GM12878 (cell line): ENCODE measurements at regions not wholly inside any gene's neighbourhood (a gene's known extent, or its start where the extent isn't known, plus 50 kb on each side); places are given as distances from the start of the nearest gene placed in this dataset.
A peak's percentile ranks its signal among the peaks of the same experiment; 100 is the strongest.

Experiments
- ATAC-seq: fragments of 200-7000 bp; cut with Tn5 transposase; 3 replicates; pipeline ENCODE4 v1.9.1; 2020; ENCODE audit warnings: mild to moderate bottlenecking, moderate library complexity
- BruUV-seq: library from RNA; stranded (reverse); fragments of 400-500 nt; replicated peaks from 2 replicates; lab custom pipeline; 2021; lab: Mats Ljungman, UMichigan
- CTCF ChIA-PET: fragments of 300-600 bp; sonication (Branson Sonifier 250); formaldehyde crosslinking; extraction: SDS; loops from one replicate; lab custom pipeline; 2021; ENCODE audit warnings: inconsistent platforms; lab: Yijun Ruan, JAX
- POLR2A ChIA-PET: fragments of 350-600 bp; formaldehyde crosslinking; extraction: SDS; loops from one replicate; lab custom pipeline; 2021; ENCODE audit warnings: inconsistent platforms; lab: Charles Lee
- RAD21 ChIA-PET: fragments of 300-600 bp; sonication (Branson Sonifier 250); formaldehyde crosslinking; loops from one replicate; lab custom pipeline; 2023; ENCODE audit warnings: antibody characterized with exemption; ENCODE audit not compliant: unreplicated experiment; lab: Charles Lee
- SMC1A ChIA-PET: fragments of 300-600 bp; sonication (Branson Sonifier 250); formaldehyde crosslinking; loops from one replicate; lab custom pipeline; 2023; ENCODE audit not compliant: unreplicated experiment, uncharacterized antibody; lab: Charles Lee
- DNase-seq: peaks from one replicate; pipeline ENCODE4 v3.0.0-alpha.2; 2011; ENCODE audit warnings: low read depth, low spot score
- FAIRE-seq: peaks from 3 replicates; lab custom pipeline; 2011; peaks lifted over from hg19 to GRCh38; lab: Jason Lieb, UNC
- H2AFZ ChIP-seq: 2 replicates; pipeline ENCODE4 v1.6.0; 2011; ENCODE audit warnings: low read depth, low read length, control low read depth; ENCODE audit not compliant: control insufficient read depth
- H3K27ac ChIP-seq: 2 replicates; pipeline ENCODE4 v1.5.1; 2011; ENCODE audit warnings: control low read depth; ENCODE audit not compliant: control insufficient read depth, insufficient read depth
- H3K27me3 ChIP-seq, 2 experiments: replicated peaks in 1 of 2; 2 replicates each; pipeline versions ENCODE4 v1.6.0 to v1.6.1; 2011; ENCODE audit warnings: low read length in 1 of 2; ENCODE audit not compliant: control insufficient read depth in 2 of 2, insufficient read depth in 2 of 2
- H3K36me3 ChIP-seq, 2 experiments: 2 replicates each; pipeline ENCODE4 v1.5.1; 2011; ENCODE audit warnings: low read length in 1 of 2; ENCODE audit not compliant: control insufficient read depth in 2 of 2, insufficient read depth in 2 of 2
- H3K4me1 ChIP-seq: 2 replicates; pipeline ENCODE4 v1.6.1; 2011; ENCODE audit warnings: mild to moderate bottlenecking, low read length, moderate library complexity, mixed read lengths; ENCODE audit not compliant: control insufficient read depth, insufficient read depth
- H3K4me2 ChIP-seq: 2 replicates; pipeline ENCODE4 v1.6.0; 2011; ENCODE audit warnings: control low read depth; ENCODE audit not compliant: control insufficient read depth, insufficient read depth
- H3K4me3 ChIP-seq: fragments of 200-600 bp; sonication (generic); 2 replicates; pipeline ENCODE4 v1.5.1; 2016
- H3K79me2 ChIP-seq: 2 replicates; pipeline ENCODE4 v1.6.0; 2011; ENCODE audit warnings: low read length; ENCODE audit not compliant: control insufficient read depth, insufficient read depth
- H3K9ac ChIP-seq: 2 replicates; pipeline ENCODE4 v1.8.0; 2011; ENCODE audit warnings: low read length, control low read depth, mixed read lengths; ENCODE audit not compliant: control insufficient read depth, insufficient read depth
- H3K9me3 ChIP-seq: replicated peaks from 3 replicates; pipeline ENCODE4 v1.5.1; 2011; ENCODE audit warnings: mild to moderate bottlenecking, low read length; ENCODE audit not compliant: control insufficient read depth, insufficient read depth
- H4K20me1 ChIP-seq: 2 replicates; pipeline ENCODE4 v1.6.0; 2011; ENCODE audit not compliant: control insufficient read depth, insufficient read depth
- BCL11A ChIP-seq: IDR thresholded peaks from 2 replicates; pipeline ENCODE4 v1.6.1; 2011; ENCODE audit warnings: low read depth, low read length
- BCL3 ChIP-seq: IDR thresholded peaks from 2 replicates; pipeline ENCODE4 v1.6.1; 2011; ENCODE audit warnings: borderline replicate concordance, low read depth, mild to moderate bottlenecking, moderate library complexity, low read length; ENCODE audit not compliant: insufficient read depth, poor library complexity, severe bottlenecking
- GABPA ChIP-seq: IDR thresholded peaks from 2 replicates; pipeline ENCODE4 v1.6.1; 2014; ENCODE audit warnings: antibody characterized with exemption, low read depth, mild to moderate bottlenecking, inconsistent platforms
- MTA3 ChIP-seq: IDR thresholded peaks from 2 replicates; pipeline ENCODE4 v1.6.1; 2012; ENCODE audit warnings: low read length, inconsistent platforms, borderline replicate concordance
- RBBP5 ChIP-seq: fragments of 200-600 bp; sonication (generic); conservative IDR thresholded peaks from 2 replicates; pipeline ENCODE4 v1.6.1; 2016
- RCOR1 ChIP-seq: conservative IDR thresholded peaks from 2 replicates; pipeline ENCODE4 v1.6.1; 2012; ENCODE audit warnings: low read depth, low read length, improper control_type of control experiment
- SMAD5 ChIP-seq: IDR thresholded peaks from 2 replicates; pipeline ENCODE4 v1.6.1; 2016; ENCODE audit warnings: antibody characterized with exemption, low read depth
- SREBF1 ChIP-seq: IDR thresholded peaks from 2 replicates; pipeline ENCODE4 v1.6.1; 2012; ENCODE audit warnings: mild to moderate bottlenecking, low read length
- ZNF217 ChIP-seq: fragments of 450-650 bp; IDR thresholded peaks from 2 replicates; pipeline ENCODE4 v1.6.1; 2017; ENCODE audit warnings: antibody characterized with exemption, mild to moderate bottlenecking
- WGBS: methylation state at CpG from one replicate; pipeline ENCODE4 v1.1.6; 2016; ENCODE audit warnings: low lambda C conversion rate; ENCODE audit not compliant: insufficient replicate concordance, insufficient coverage; ENCODE audit errors: missing lambda C conversion rate; 5-methylcytosine and 5-hydroxymethylcytosine counted together
- in situ Hi-C: fragments of 300-500 bp; cut with MboI; formaldehyde crosslinking; loops from 9 replicates; pipeline ENCODE4 v1.14.3; 2018; ENCODE audit warnings: mixed read lengths
- intact Hi-C: fragments of 100-400 bp; cut with micrococcal nuclease; formaldehyde crosslinking; loops from one replicate; pipeline ENCODE4 v1.14.2; 2022; ENCODE audit not compliant: unreplicated experiment

- no TSS peak for BruUV-seq
- DNase-seq, result no peak
- ChIA-PET SMC1A (no interaction called here), CTCF (no interaction called here), POLR2A (no interaction called here), RAD21 (no interaction called here)
- Histone ChIP-seq H3K9me3 (no peaks in the 10 kb centered on the region), H4K20me1 (no peaks in the 10 kb centered on the region), H3K4me3 (no peak overlapping the region), H2AFZ (no peak overlapping the region), H3K79me2 (no peaks in the 10 kb centered on the region), H3K27ac (no peak overlapping the region), H3K36me3 (no peaks in the 10 kb centered on the region), H3K4me2 (no peak overlapping the region), H3K9ac (no peak overlapping the region), H3K27me3 (no peaks in the 10 kb centered on the region), H3K4me1 (no peaks in the 10 kb centered on the region)
- FAIRE-seq, result no peak
- no peak for TF ChIP-seq ZNF217
- TF ChIP-seq GABPA, result no peak
- TF ChIP-seq BCL11A, result no peak
- TF ChIP-seq BCL3, result peak; percentile 56
- no peak for TF ChIP-seq RCOR1
- no peak for TF ChIP-seq SMAD5
- no peak for TF ChIP-seq RBBP5
- no peak for TF ChIP-seq SREBF1
- no peak for TF ChIP-seq MTA3
- WGBS, result 0% methylated on average over 2 of the region's 2 CpGs
- intact Hi-C loops, result no loop called here
- in situ Hi-C loops, result no loop called here
- no peak for ATAC-seq
Measured at GRCh38 chr13:109922518-109922917, 136.1 kb upstream of the IRS2 start.
